DOHH2 (cell line): ENCODE measurements at regions not wholly inside any gene's neighbourhood (a gene's known extent, or its start where the extent isn't known, plus 50 kb on each side); places are given as distances from the start of the nearest gene placed in this dataset.

ENCODE experiments used
- CTCF ChIP-seq: fragments of 200-600 bp; sonication (generic); IDR thresholded peaks from one replicate; pipeline ENCODE4 v1.5.1; 2014; ENCODE audit warnings: antibody characterized with exemption, mild to moderate bottlenecking, low read depth, low read length; ENCODE audit not compliant: poor library complexity, severe bottlenecking
- EZH2phosphoT487 ChIP-seq: fragments of 200-600 bp; sonication (generic); IDR thresholded peaks from 2 replicates; pipeline ENCODE4 v1.6.1; 2017; ENCODE audit warnings: borderline replicate concordance, mild to moderate bottlenecking, antibody characterized with exemption, low read length, moderate library complexity, mixed read lengths

GRCh38 chr13:22169473-22169872, 498.6 kb downstream of the FGF9 start:
- TF ChIP-seq EZH2phosphoT487, result no peak
- no peak for TF ChIP-seq CTCF
